ENCODE measurements at regions not wholly inside any gene's neighbourhood (a gene's known extent, or its start where the extent isn't known, plus 50 kb on each side); places are given as distances from the start of the nearest gene placed in this dataset.
"Not testable (repeated sequence)": the region's sequence is repeated elsewhere in the genome, so short reads cannot be mapped to it uniquely, and the experiment has no call there.

DNA sequence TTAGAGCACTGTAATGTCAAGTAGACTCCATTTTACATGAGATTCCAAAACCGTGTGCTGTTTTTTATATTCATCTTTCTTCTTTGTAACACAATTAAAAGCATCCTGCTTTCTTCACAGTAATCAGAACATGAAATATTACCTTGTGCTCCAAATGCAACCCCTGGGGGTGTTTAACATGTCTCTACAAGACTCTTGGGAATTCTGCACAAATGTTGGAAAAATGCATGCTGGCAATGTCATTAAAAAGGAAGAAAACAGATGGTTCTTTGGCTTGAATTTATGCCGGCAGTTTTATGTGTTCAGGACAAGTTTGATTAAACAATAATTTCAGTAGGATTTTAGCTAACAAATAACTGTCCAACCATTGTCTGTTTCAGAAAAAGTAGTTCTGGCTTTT lies 159.1 kb downstream of the LIG4 start:
- Histone ChIP-seq H3K4me2 (ENCODE audit: low read length) (no peak overlapping the region), H4K20me1 (ENCODE audit: insufficient read depth, low read length) (no peaks in the 10 kb centered on the region), H3K9me3 (ENCODE audit: insufficient read depth, low read depth, low read length) (no peaks in the 10 kb centered on the region), H3K36me3 (ENCODE audit: insufficient read depth, low read length) (no peaks in the 10 kb centered on the region), H3K4me3 (ENCODE audit: insufficient read depth, low read depth, low read length) (no peak overlapping the region), H3K27me3 (ENCODE audit: insufficient read depth, low read length) (no peaks in the 10 kb centered on the region), H3K79me2 (ENCODE audit: insufficient read depth, low read length) (no peaks in the 10 kb centered on the region), H2AFZ (ENCODE audit: low read depth, low read length) (no peak overlapping the region), H3K27ac (ENCODE audit: low read depth, low read length) (no peak overlapping the region), H3K4me1 (ENCODE audit: insufficient read depth, low read length) (no peaks in the 10 kb centered on the region), H3K9ac (ENCODE audit: low read length) (no peak overlapping the region)
- TF ChIP-seq, protein P1, sequence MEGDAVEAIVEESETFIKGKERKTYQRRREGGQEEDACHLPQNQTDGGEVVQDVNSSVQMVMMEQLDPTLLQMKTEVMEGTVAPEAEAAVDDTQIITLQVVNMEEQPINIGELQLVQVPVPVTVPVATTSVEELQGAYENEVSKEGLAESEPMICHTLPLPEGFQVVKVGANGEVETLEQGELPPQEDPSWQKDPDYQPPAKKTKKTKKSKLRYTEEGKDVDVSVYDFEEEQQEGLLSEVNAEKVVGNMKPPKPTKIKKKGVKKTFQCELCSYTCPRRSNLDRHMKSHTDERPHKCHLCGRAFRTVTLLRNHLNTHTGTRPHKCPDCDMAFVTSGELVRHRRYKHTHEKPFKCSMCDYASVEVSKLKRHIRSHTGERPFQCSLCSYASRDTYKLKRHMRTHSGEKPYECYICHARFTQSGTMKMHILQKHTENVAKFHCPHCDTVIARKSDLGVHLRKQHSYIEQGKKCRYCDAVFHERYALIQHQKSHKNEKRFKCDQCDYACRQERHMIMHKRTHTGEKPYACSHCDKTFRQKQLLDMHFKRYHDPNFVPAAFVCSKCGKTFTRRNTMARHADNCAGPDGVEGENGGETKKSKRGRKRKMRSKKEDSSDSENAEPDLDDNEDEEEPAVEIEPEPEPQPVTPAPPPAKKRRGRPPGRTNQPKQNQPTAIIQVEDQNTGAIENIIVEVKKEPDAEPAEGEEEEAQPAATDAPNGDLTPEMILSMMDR (IDR thresholded peaks at IDR 0.05; ENCODE audit: insufficient read depth, low read depth, low read length): no peak
- TF ChIP-seq EZH2 (IDR thresholded peaks at IDR 0.05; ENCODE audit: insufficient read depth, low read length): no peak
- Mint-ChIP-seq H3K27me3 (ENCODE audit: low read depth, unreplicated experiment) (no peaks in the 10 kb centered on the region), H3K36me3 (ENCODE audit: low read depth, unreplicated experiment) (no peaks in the 10 kb centered on the region), H3K9me3 (ENCODE audit: unreplicated experiment) (no peaks in the 10 kb centered on the region), H3K27ac (ENCODE audit: unreplicated experiment) (no peak overlapping the region), H3K4me1 (ENCODE audit: low read depth, unreplicated experiment) (no peaks in the 10 kb centered on the region), H3K4me3 (ENCODE audit: unreplicated experiment) (no peak overlapping the region)
- DNase-seq (ENCODE audit: low read depth) (no peak), FAIRE-seq (no peak)

DNA sequence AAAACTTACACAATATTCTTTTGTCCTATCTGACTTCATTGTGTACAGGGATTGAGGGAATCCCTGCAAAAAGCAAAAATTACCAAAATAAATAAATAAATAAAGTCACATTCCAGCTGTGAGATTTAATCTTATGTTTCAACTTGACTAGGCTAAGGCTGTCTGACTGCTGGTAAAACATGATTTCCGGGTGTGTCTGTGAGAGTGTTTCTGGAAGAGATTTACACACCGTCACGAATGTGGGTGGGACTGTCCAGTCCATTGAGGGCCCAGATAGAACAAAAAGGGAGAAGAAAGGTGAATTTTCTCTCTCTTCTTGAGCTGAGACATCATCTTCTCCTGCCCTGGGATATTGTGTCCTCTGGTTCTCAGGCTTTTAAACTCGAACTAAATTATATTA lies 166.1 kb downstream of the LIG4 start:
- no peaks in the 10 kb centered on the region for H3K9me3 Mint-ChIP-seq (ENCODE audit: unreplicated experiment)
- Histone ChIP-seq H3K36me3 (ENCODE audit: insufficient read depth, low read length) (no peaks in the 10 kb centered on the region), H3K27ac (ENCODE audit: low read depth, low read length) (no peak overlapping the region), H3K4me3 (ENCODE audit: insufficient read depth, low read depth, low read length) (no peak overlapping the region), H3K79me2 (ENCODE audit: insufficient read depth, low read length) (no peaks in the 10 kb centered on the region), H3K27me3 (ENCODE audit: insufficient read depth, low read length) (no peaks in the 10 kb centered on the region), H3K9ac (ENCODE audit: low read length) (no peak overlapping the region), H3K4me2 (ENCODE audit: low read length) (no peak overlapping the region), H2AFZ (ENCODE audit: low read depth, low read length) (no peak overlapping the region), H3K4me1 (ENCODE audit: insufficient read depth, low read length) (no peaks in the 10 kb centered on the region), H4K20me1 (ENCODE audit: insufficient read depth, low read length) (no peaks in the 10 kb centered on the region), H3K9me3 (ENCODE audit: insufficient read depth, low read depth, low read length) (no peaks in the 10 kb centered on the region)
- no peaks in the 10 kb centered on the region for H3K36me3 Mint-ChIP-seq (ENCODE audit: low read depth, unreplicated experiment)
- DNase-seq (ENCODE audit: low read depth): no peak
- no peaks in the 10 kb centered on the region for H3K4me1 Mint-ChIP-seq (ENCODE audit: low read depth, unreplicated experiment)
- H3K27ac Mint-ChIP-seq (ENCODE audit: unreplicated experiment): no peak overlapping the region
- H3K4me3 Mint-ChIP-seq (ENCODE audit: unreplicated experiment): no peak overlapping the region
- no peak for FAIRE-seq
- no peak for TF ChIP-seq EZH2 (IDR thresholded peaks at IDR 0.05; ENCODE audit: insufficient read depth, low read length)
- TF ChIP-seq, protein P1 (IDR thresholded peaks at IDR 0.05; ENCODE audit: insufficient read depth, low read depth, low read length): no peak
- no peaks in the 10 kb centered on the region for H3K27me3 Mint-ChIP-seq (ENCODE audit: low read depth, unreplicated experiment)

DNA sequence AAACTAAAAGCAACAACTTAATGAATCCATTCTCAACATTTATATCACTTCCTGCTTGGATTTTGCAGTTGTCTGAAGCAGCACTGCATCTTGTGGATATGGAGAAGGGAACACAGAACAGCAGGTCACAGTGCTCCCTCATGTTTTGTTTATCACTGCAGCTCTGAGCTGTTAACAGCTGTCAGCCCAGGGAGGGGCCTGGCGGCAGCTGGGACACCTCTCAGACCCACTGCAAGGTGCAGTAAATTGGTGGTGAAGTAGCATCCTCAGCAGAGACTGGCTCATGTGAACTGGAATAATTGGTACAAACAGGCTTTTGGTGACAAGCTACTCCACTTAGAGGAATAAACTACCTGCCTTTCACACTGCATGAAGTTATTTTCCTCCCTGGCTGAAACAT lies 170.4 kb downstream of the LIG4 start:
- DNase-seq (ENCODE audit: low read depth) (no peak), FAIRE-seq (no peak)
- no peak overlapping the region for H3K4me3 ChIP-seq (ENCODE audit: insufficient read depth, low read depth, low read length)
- no peak overlapping the region for H2AFZ ChIP-seq (ENCODE audit: low read depth, low read length)
- Mint-ChIP-seq H3K36me3 (ENCODE audit: low read depth, unreplicated experiment) (no peaks in the 10 kb centered on the region), H3K4me3 (ENCODE audit: unreplicated experiment) (no peak overlapping the region), H3K27me3 (ENCODE audit: low read depth, unreplicated experiment) (no peaks in the 10 kb centered on the region), H3K27ac (ENCODE audit: unreplicated experiment) (no peak overlapping the region), H3K9me3 (ENCODE audit: unreplicated experiment) (peaks cover 2% of the 10 kb centered on the region), H3K4me1 (ENCODE audit: low read depth, unreplicated experiment) (no peaks in the 10 kb centered on the region)
- no peaks in the 10 kb centered on the region for H3K79me2 ChIP-seq (ENCODE audit: insufficient read depth, low read length)
- no peak overlapping the region for H3K27ac ChIP-seq (ENCODE audit: low read depth, low read length)
- TF ChIP-seq EZH2 (IDR thresholded peaks at IDR 0.05; ENCODE audit: insufficient read depth, low read length): no peak
- TF ChIP-seq, protein P1 (IDR thresholded peaks at IDR 0.05; ENCODE audit: insufficient read depth, low read depth, low read length): no peak
- H4K20me1 ChIP-seq (ENCODE audit: insufficient read depth, low read length): no peaks in the 10 kb centered on the region
- H3K4me2 ChIP-seq (ENCODE audit: low read length): no peak overlapping the region
- H3K9me3 ChIP-seq (ENCODE audit: insufficient read depth, low read depth, low read length): no peaks in the 10 kb centered on the region
- no peaks in the 10 kb centered on the region for H3K36me3 ChIP-seq (ENCODE audit: insufficient read depth, low read length)
- H3K9ac ChIP-seq (ENCODE audit: low read length): no peak overlapping the region
- no peaks in the 10 kb centered on the region for H3K4me1 ChIP-seq (ENCODE audit: insufficient read depth, low read length)
- no peaks in the 10 kb centered on the region for H3K27me3 ChIP-seq (ENCODE audit: insufficient read depth, low read length)

DNA sequence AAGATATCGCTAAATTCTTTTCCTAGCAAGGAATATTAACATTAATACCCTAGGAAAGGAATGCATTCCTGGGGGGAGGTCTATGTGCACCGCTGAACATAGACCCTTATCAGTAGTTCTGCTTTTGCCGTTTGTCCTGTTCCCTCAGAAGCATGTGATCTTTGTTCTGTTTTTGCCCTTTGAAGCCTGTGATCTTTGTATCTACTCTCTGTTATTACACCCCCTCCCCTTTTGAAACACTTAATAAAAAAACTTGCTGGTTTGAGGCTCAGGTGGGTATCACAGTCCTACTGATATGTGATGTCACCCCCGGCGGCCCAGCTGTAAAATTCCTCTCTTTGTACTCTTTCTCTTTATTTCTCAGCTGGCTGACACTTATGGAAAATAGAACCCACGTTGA lies 172.5 kb downstream of the LIG4 start:
- H4K20me1 ChIP-seq (ENCODE audit: insufficient read depth, low read length); H3K9me3 ChIP-seq (ENCODE audit: insufficient read depth, low read depth, low read length); H3K4me1 ChIP-seq (ENCODE audit: insufficient read depth, low read length); H3K4me2 ChIP-seq (ENCODE audit: low read length); H3K27ac Mint-ChIP-seq (ENCODE audit: unreplicated experiment); H3K27ac ChIP-seq (ENCODE audit: low read depth, low read length); H3K4me3 Mint-ChIP-seq (ENCODE audit: unreplicated experiment); H3K27me3 Mint-ChIP-seq (ENCODE audit: low read depth, unreplicated experiment); H3K36me3 Mint-ChIP-seq (ENCODE audit: low read depth, unreplicated experiment); FAIRE-seq; H3K36me3 ChIP-seq (ENCODE audit: insufficient read depth, low read length); H3K79me2 ChIP-seq (ENCODE audit: insufficient read depth, low read length); H3K9me3 Mint-ChIP-seq (ENCODE audit: unreplicated experiment); H2AFZ ChIP-seq (ENCODE audit: low read depth, low read length); H3K4me3 ChIP-seq (ENCODE audit: insufficient read depth, low read depth, low read length); H3K9ac ChIP-seq (ENCODE audit: low read length); DNase-seq (ENCODE audit: low read depth); H3K4me1 Mint-ChIP-seq (ENCODE audit: low read depth, unreplicated experiment); H3K27me3 ChIP-seq (ENCODE audit: insufficient read depth, low read length): not testable (repeated sequence)

All from astrocyte (in vitro differentiated cells and primary cell).